SK-N-MC (cell line): ENCODE measurements at regions not wholly inside any gene's neighbourhood (a gene's known extent, or its start where the extent isn't known, plus 50 kb on each side); places are given as distances from the start of the nearest gene placed in this dataset.
"Not testable (repeated sequence)": the region's sequence is repeated elsewhere in the genome, so short reads cannot be mapped to it uniquely, and the experiment has no call there.

Experiments
- DNase-seq: peaks from one replicate; pipeline ENCODE4 v3.0.0-alpha.2; 2011; ENCODE audit warnings: low read depth, low spot score
- H3K27ac ChIP-seq: fragments of 200-600 bp; sonication (generic); 2 replicates; pipeline ENCODE4 v1.5.1; 2016; ENCODE audit warnings: mixed run types
- H3K36me3 ChIP-seq: fragments of 200-600 bp; sonication (generic); 2 replicates; pipeline ENCODE4 v1.6.1; 2017; ENCODE audit warnings: antibody characterized with exemption, low read length, mixed read lengths; ENCODE audit not compliant: insufficient read depth
- H3K4me3 ChIP-seq: fragments of 200-600 bp; sonication (generic); 2 replicates; pipeline ENCODE4 v1.5.1; 2016
- H3K9ac ChIP-seq: fragments of 200-600 bp; sonication (generic); 2 replicates; pipeline ENCODE4 v1.8.0; 2017; ENCODE audit warnings: mixed run types, mixed read lengths; ENCODE audit not compliant: insufficient read length
- H3K9me3 ChIP-seq: fragments of 200-600 bp; sonication (generic); 2 replicates; pipeline ENCODE4 v1.6.1; 2017; ENCODE audit warnings: low read depth, mild to moderate bottlenecking, antibody characterized with exemption, low read length, moderate library complexity, mixed read lengths
- EZH2 ChIP-seq: fragments of 200-600 bp; sonication (generic); IDR thresholded peaks from one replicate; pipeline ENCODE4 v1.6.1; 2017; ENCODE audit warnings: antibody characterized with exemption
- FOXP2 ChIP-seq: optimal IDR thresholded peaks from 2 replicates; pipeline ENCODE3; 2011; ENCODE audit warnings: mild to moderate bottlenecking, moderate library complexity; ENCODE audit not compliant: insufficient read depth; ENCODE audit errors: extremely low read length, control extremely low read depth
- POLR2AphosphoS5 ChIP-seq: IDR thresholded peaks from 2 replicates; pipeline ENCODE4 v1.6.1; 2012; ENCODE audit warnings: mild to moderate bottlenecking, low read depth, low read length, borderline replicate concordance

- Histone ChIP-seq H3K27ac (no peak overlapping the region), H3K9me3 (no peaks in the 10 kb centered on the region), H3K4me3 (no peak overlapping the region), H3K36me3 (no peaks in the 10 kb centered on the region), H3K9ac (no peak overlapping the region)
- no peak for DNase-seq
- TF ChIP-seq POLR2AphosphoS5 (no peak), FOXP2 (no peak), EZH2 (no peak)
These were observed 739.3 kb upstream of the LRRTM4 start for GRCh38 chr2:78261454-78261853.

GRCh38 chr2:78262089-78262488, 739.9 kb upstream of the LRRTM4 start:
- H3K4me3 ChIP-seq, H3K36me3 ChIP-seq, H3K27ac ChIP-seq, H3K9ac ChIP-seq, DNase-seq, H3K9me3 ChIP-seq: not testable (repeated sequence)

GRCh38 chr2:78262713-78263375, 740.7 kb upstream of the LRRTM4 start:
- H3K9ac ChIP-seq: no peak overlapping the region
- DNase-seq: no peak
- H3K36me3 ChIP-seq: no peaks in the 10 kb centered on the region
- TF ChIP-seq EZH2 (no peak), POLR2AphosphoS5 (no peak), FOXP2 (no peak)
- H3K27ac ChIP-seq: no peak overlapping the region
- H3K4me3 ChIP-seq: no peak overlapping the region
- H3K9me3 ChIP-seq: no peaks in the 10 kb centered on the region

GRCh38 chr2:78263571-78263970, 741.4 kb upstream of the LRRTM4 start:
- no peaks in the 10 kb centered on the region for H3K9me3 ChIP-seq
- no peak for TF ChIP-seq POLR2AphosphoS5
- TF ChIP-seq FOXP2: no peak
- no peak for TF ChIP-seq EZH2
- no peak overlapping the region for H3K27ac ChIP-seq
- H3K36me3 ChIP-seq: no peaks in the 10 kb centered on the region
- no peak for DNase-seq
- H3K4me3 ChIP-seq: no peak overlapping the region
- H3K9ac ChIP-seq: no peak overlapping the region

- no peak for DNase-seq
- H3K9me3 ChIP-seq: no peaks in the 10 kb centered on the region
- no peak overlapping the region for H3K9ac ChIP-seq
- no peaks in the 10 kb centered on the region for H3K36me3 ChIP-seq
- no peak overlapping the region for H3K27ac ChIP-seq
- H3K4me3 ChIP-seq: no peak overlapping the region
- TF ChIP-seq EZH2 (no peak), POLR2AphosphoS5 (no peak), FOXP2 (no peak)
These were observed 742.0 kb upstream of the LRRTM4 start for GRCh38 chr2:78264130-78264529.

- Histone ChIP-seq H3K27ac (no peak overlapping the region), H3K9me3 (no peaks in the 10 kb centered on the region), H3K9ac (no peak overlapping the region), H3K36me3 (no peaks in the 10 kb centered on the region), H3K4me3 (no peak overlapping the region)
- DNase-seq: no peak
- TF ChIP-seq FOXP2 (no peak), POLR2AphosphoS5 (no peak), EZH2 (no peak)
These were observed 744.3 kb upstream of the REG3G start for GRCh38 chr2:78281164-78281563.

GRCh38 chr2:78290581-78291214, 734.8 kb upstream of the REG3G start:
- DNase-seq: no peak
- no peaks in the 10 kb centered on the region for H3K36me3 ChIP-seq
- no peak overlapping the region for H3K9ac ChIP-seq
- no peak overlapping the region for H3K27ac ChIP-seq
- no peak for TF ChIP-seq EZH2
- TF ChIP-seq POLR2AphosphoS5: no peak
- no peak for TF ChIP-seq FOXP2
- no peaks in the 10 kb centered on the region for H3K9me3 ChIP-seq
- no peak overlapping the region for H3K4me3 ChIP-seq

GRCh38 chr2:78293768-78294167, 731.7 kb upstream of the REG3G start:
- H3K36me3 ChIP-seq: no peaks in the 10 kb centered on the region
- TF ChIP-seq POLR2AphosphoS5 (no peak), EZH2 (no peak), FOXP2 (no peak)
- H3K9me3 ChIP-seq: no peaks in the 10 kb centered on the region; the same call in 1 of the 2 replicates
- H3K4me3 ChIP-seq: no peak overlapping the region
- H3K27ac ChIP-seq: no peak overlapping the region
- no peak for DNase-seq
- no peak overlapping the region for H3K9ac ChIP-seq

GRCh38 chr2:78301166-78301789, 724.2 kb upstream of the REG3G start:
- DNase-seq: no peak
- Histone ChIP-seq H3K4me3 (no peak overlapping the region), H3K27ac (no peak overlapping the region), H3K9ac (no peak overlapping the region), H3K36me3 (no peaks in the 10 kb centered on the region), H3K9me3 (no peaks in the 10 kb centered on the region; the same call in 1 of the 2 replicates)
- TF ChIP-seq FOXP2 (no peak), EZH2 (no peak), POLR2AphosphoS5 (no peak)
